Esophagus squamous epithelium (tissue), 4 donors: ENCODE measurements at regions not wholly inside any gene's neighbourhood (a gene's known extent, or its start where the extent isn't known, plus 50 kb on each side); places are given as distances from the start of the nearest gene placed in this dataset.

Experiments used
- CTCF ChIP-seq, 6 experiments: fragments of 450-650 bp in 4 of 6; fragments of 200-600 bp in 2 of 6; sonication (generic) in 2 of 6; IDR thresholded peaks; one replicate each; pipeline ENCODE4 v1.5.1; 2016 to 2019; ENCODE audit warnings: antibody characterized with exemption in 6 of 6, mild to moderate bottlenecking in 4 of 6, moderate library complexity in 4 of 6
- POLR2A ChIP-seq, 4 donors: fragments of 450-650 bp; IDR thresholded peaks; one replicate each; pipeline ENCODE4 v1.6.1; 2017; ENCODE audit warnings: antibody characterized with exemption in 4 of 4, mild to moderate bottlenecking in 4 of 4, moderate library complexity in 3 of 4

DNA sequence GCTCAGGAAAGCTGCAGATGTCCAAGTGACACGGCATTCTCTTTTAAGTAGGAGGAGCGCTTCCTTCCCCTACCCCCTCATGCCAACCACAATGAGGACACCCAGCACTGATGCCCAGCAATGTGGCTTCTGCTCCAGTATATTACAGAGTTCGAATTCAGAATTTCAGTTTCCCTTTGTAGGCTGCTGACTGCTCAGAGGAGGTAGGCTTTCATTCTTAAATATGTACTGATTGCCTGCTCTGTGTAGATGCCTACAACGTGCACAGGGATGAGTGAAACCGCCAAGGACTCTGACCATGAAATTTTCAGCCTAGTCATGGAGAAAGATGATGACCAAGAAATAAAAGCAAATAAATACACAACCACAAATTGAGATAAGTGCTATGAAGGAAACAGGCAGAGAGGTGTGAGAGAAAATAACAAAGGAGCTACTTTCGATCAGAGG, 50.9 kb upstream of the TNFAIP3 start:
- TF ChIP-seq CTCF (IDR thresholded peaks at IDR 0.05) (no peak), POLR2A (IDR thresholded peaks at IDR 0.05) (no peak)
